SU-DHL-6 (cell line): ENCODE measurements at regions not wholly inside any gene's neighbourhood (a gene's known extent, or its start where the extent isn't known, plus 50 kb on each side); places are given as distances from the start of the nearest gene placed in this dataset.

Experiments used
- EZH2phosphoT487 ChIP-seq: fragments of 200-600 bp; sonication (generic), shearing (Covaris generic); conservative IDR thresholded peaks from 2 replicates; pipeline ENCODE4 v1.6.1; 2018; ENCODE audit warnings: mild to moderate bottlenecking, antibody characterized with exemption, low read length, moderate library complexity, mixed read lengths
- TF ChIP-seq, protein P1 (sequence below): fragments of 200-600 bp; sonication (generic); IDR thresholded peaks from one replicate; pipeline ENCODE4 v1.5.1; 2017; ENCODE audit warnings: antibody characterized with exemption, mild to moderate bottlenecking, low read length, moderate library complexity; ENCODE audit not compliant: insufficient read depth, poor library complexity, severe bottlenecking

DNA sequence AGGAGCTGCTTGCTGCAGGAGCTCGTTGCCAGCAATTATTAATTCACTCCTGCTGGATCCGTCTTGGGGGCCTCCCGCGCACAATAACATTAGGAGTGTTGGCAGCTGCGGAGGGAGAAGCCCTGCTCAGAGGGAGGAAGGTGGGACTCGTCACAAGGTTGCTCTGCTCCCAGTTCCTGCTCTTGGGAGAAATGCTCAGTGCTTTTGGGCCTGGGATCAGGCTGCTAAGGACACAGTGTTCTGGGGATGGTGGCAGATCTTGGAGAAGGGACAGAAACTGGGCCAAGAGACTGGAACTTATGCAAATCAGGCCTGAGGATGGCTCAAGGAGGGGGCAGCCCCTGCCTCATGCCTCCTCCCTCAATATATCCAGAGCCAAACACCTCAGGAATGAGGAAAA is 78.9 kb upstream of the OLFM4 start:
- TF ChIP-seq, protein P1, sequence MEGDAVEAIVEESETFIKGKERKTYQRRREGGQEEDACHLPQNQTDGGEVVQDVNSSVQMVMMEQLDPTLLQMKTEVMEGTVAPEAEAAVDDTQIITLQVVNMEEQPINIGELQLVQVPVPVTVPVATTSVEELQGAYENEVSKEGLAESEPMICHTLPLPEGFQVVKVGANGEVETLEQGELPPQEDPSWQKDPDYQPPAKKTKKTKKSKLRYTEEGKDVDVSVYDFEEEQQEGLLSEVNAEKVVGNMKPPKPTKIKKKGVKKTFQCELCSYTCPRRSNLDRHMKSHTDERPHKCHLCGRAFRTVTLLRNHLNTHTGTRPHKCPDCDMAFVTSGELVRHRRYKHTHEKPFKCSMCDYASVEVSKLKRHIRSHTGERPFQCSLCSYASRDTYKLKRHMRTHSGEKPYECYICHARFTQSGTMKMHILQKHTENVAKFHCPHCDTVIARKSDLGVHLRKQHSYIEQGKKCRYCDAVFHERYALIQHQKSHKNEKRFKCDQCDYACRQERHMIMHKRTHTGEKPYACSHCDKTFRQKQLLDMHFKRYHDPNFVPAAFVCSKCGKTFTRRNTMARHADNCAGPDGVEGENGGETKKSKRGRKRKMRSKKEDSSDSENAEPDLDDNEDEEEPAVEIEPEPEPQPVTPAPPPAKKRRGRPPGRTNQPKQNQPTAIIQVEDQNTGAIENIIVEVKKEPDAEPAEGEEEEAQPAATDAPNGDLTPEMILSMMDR = no peak
- no peak for TF ChIP-seq EZH2phosphoT487
